ENCODE measurements at regions not wholly inside any gene's neighbourhood (a gene's known extent, or its start where the extent isn't known, plus 50 kb on each side); places are given as distances from the start of the nearest gene placed in this dataset.

GRCh38 chr3:1828519-1828918, 270.1 kb upstream of the CNTN4 start:
- DNase-seq, result no peak

GRCh38 chr3:1830851-1831250, 267.8 kb upstream of the CNTN4 start:
- no peak for DNase-seq

GRCh38 chr3:1832395-1832794, 266.3 kb upstream of the CNTN4 start:
- no peak for DNase-seq

- no peak for DNase-seq
Observed at GRCh38 chr3:1843111-1843510, 255.6 kb upstream of the CNTN4 start.

- no peak for DNase-seq
Observed at GRCh38 chr3:1847571-1847970, 251.1 kb upstream of the CNTN4 start.

- no peak for DNase-seq
Observed at GRCh38 chr3:1848935-1849334, 249.7 kb upstream of the CNTN4 start.

GRCh38 chr3:1852950-1853349, 245.7 kb upstream of the CNTN4 start:
- DNase-seq, result no peak

- DNase-seq, result no peak
Observed at GRCh38 chr3:1855841-1856240, 242.8 kb upstream of the CNTN4 start.

GRCh38 chr3:1870738-1871137, 227.9 kb upstream of the CNTN4 start:
- DNase-seq, result no peak

- no peak for DNase-seq
Observed at GRCh38 chr3:1883534-1883933, 215.1 kb upstream of the CNTN4 start.

GRCh38 chr3:1892459-1892858, 206.2 kb upstream of the CNTN4 start:
- no peak for DNase-seq

GRCh38 chr3:1902416-1902815, 196.2 kb upstream of the CNTN4 start:
- no peak for DNase-seq

- DNase-seq, result no peak
Observed at GRCh38 chr3:1903111-1903510, 195.6 kb upstream of the CNTN4 start.

GRCh38 chr3:1907911-1908310, 190.8 kb upstream of the CNTN4 start:
- no peak for DNase-seq

- no peak for DNase-seq
Observed at GRCh38 chr3:1908651-1909445, 189.8 kb upstream of the CNTN4 start.

- DNase-seq, result no peak
Observed at GRCh38 chr3:1910322-1910721, 188.3 kb upstream of the CNTN4 start.

- no peak for DNase-seq
Observed at GRCh38 chr3:1929788-1930414, 168.8 kb upstream of the CNTN4 start.

- no peak for DNase-seq
Observed at GRCh38 chr3:1938975-1939374, 159.7 kb upstream of the CNTN4 start.

GRCh38 chr3:1942781-1943180, 155.9 kb upstream of the CNTN4 start:
- no peak for DNase-seq

- no peak for DNase-seq
Observed at GRCh38 chr3:1943395-1944118, 155.1 kb upstream of the CNTN4 start.

GRCh38 chr3:1945698-1946097, 153.0 kb upstream of the CNTN4 start:
- DNase-seq, result no peak

- no peak for DNase-seq
Observed at GRCh38 chr3:1953536-1953935, 145.1 kb upstream of the CNTN4 start.

- DNase-seq, result no peak
Observed at GRCh38 chr3:1954632-1955031, 144.0 kb upstream of the CNTN4 start.

GRCh38 chr3:1955170-1955569, 143.5 kb upstream of the CNTN4 start:
- no peak for DNase-seq

All from islet precursor cell (in vitro differentiated cells).